PC-9 (cell line): ENCODE measurements at regions not wholly inside any gene's neighbourhood (a gene's known extent, or its start where the extent isn't known, plus 50 kb on each side); places are given as distances from the start of the nearest gene placed in this dataset.

Experiments
- BruUV-seq: library from RNA; stranded (reverse); fragments of 400-500 nt; replicated peaks from 2 replicates; lab custom pipeline; 2021; lab: Mats Ljungman, UMichigan
- CTCF ChIA-PET: fragments of 300-600 bp; sonication (Branson Sonifier 250); formaldehyde crosslinking; loops from one replicate; lab custom pipeline; 2022; ENCODE audit warnings: antibody characterized with exemption; lab: Charles Lee
- POLR2A ChIA-PET: fragments of 300-600 bp; sonication (Branson Sonifier 250); formaldehyde crosslinking; loops from one replicate; lab custom pipeline; 2022; ENCODE audit warnings: antibody characterized with exemption; ENCODE audit not compliant: unreplicated experiment; lab: Charles Lee
- DNase-seq, 2 experiments: peaks; one replicate each; pipeline versions ENCODE4 v3.0.0 to v3.0.0-alpha.2; 2015 to 2022; ENCODE audit warnings: mixed read lengths in 1 of 2
- H2AFZ ChIP-seq: fragments of 200-600 bp; sonication (generic); 2 replicates; pipeline ENCODE4 v1.8.1; 2017; ENCODE audit warnings: antibody characterized with exemption
- H3F3A ChIP-seq: fragments of 200-600 bp; sonication (generic); 2 replicates; pipeline ENCODE4 v1.8.1; 2017; ENCODE audit warnings: antibody characterized with exemption, mild to moderate bottlenecking, low read depth; ENCODE audit not compliant: insufficient read depth
- H3K27ac ChIP-seq: fragments of 200-600 bp; sonication (generic); 2 replicates; pipeline ENCODE4 v1.6.1; 2016; ENCODE audit warnings: mixed run types
- H3K27me3 ChIP-seq: fragments of 200-600 bp; sonication (generic); 2 replicates; pipeline ENCODE4 v1.6.1; 2016; ENCODE audit warnings: low read depth, mixed run types; ENCODE audit not compliant: insufficient read depth
- H3K36me3 ChIP-seq: fragments of 200-600 bp; sonication (generic); 2 replicates; pipeline ENCODE4 v1.6.1; 2016; ENCODE audit warnings: low read depth, mixed run types
- H3K4me1 ChIP-seq: fragments of 200-600 bp; sonication (generic); replicated peaks from 2 replicates; pipeline ENCODE4 v1.6.1; 2016; ENCODE audit warnings: mixed run types; ENCODE audit not compliant: insufficient read depth
- H3K4me2 ChIP-seq: fragments of 200-600 bp; sonication (generic); 2 replicates; pipeline ENCODE4 v1.6.1; 2017; ENCODE audit warnings: mixed run types
- H3K4me3 ChIP-seq: fragments of 200-600 bp; sonication (generic); 2 replicates; pipeline ENCODE4 v1.6.1; 2016; ENCODE audit warnings: mixed run types
- H3K79me2 ChIP-seq: fragments of 200-600 bp; sonication (generic); 2 replicates; pipeline ENCODE4 v1.6.1; 2017; ENCODE audit warnings: low read depth, mixed run types
- H3K9me2 ChIP-seq: fragments of 200-600 bp; sonication (generic); 2 replicates; pipeline ENCODE4 v1.8.1; 2017; ENCODE audit warnings: mild to moderate bottlenecking; ENCODE audit not compliant: insufficient read depth
- H3K9me3 ChIP-seq: fragments of 200-600 bp; sonication (generic); 2 replicates; pipeline ENCODE4 v1.8.1; 2016; ENCODE audit warnings: low read depth; ENCODE audit not compliant: insufficient read depth
- H4K20me1 ChIP-seq: fragments of 200-600 bp; sonication (generic); 2 replicates; pipeline ENCODE4 v1.8.1; 2017; ENCODE audit not compliant: insufficient read depth
- CTCF ChIP-seq: fragments of 200-600 bp; sonication (generic); conservative IDR thresholded peaks from 2 replicates; pipeline ENCODE4 v1.6.1; 2017; ENCODE audit warnings: mixed run types, antibody characterized with exemption, mild to moderate bottlenecking, moderate library complexity
- EZH2 ChIP-seq: fragments of 200-600 bp; sonication (generic); IDR thresholded peaks from 2 replicates; pipeline ENCODE4 v1.8.0; 2017; ENCODE audit warnings: antibody characterized with exemption, low read depth
- intact Hi-C: fragments of 100-400 bp; cut with micrococcal nuclease; formaldehyde crosslinking; loops from one replicate; pipeline ENCODE4 v1.10.0; 2022; ENCODE audit not compliant: unreplicated experiment

GRCh38 chr9:26399556-26399955, 493.0 kb downstream of the CAAP1 start:
- intact Hi-C loops, result no loop called here
- Histone ChIP-seq H3K79me2 (no peaks in the 10 kb centered on the region), H3K36me3 (no peaks in the 10 kb centered on the region), H4K20me1 (no peaks in the 10 kb centered on the region), H3K27ac (no peak overlapping the region), H3K9me3 (no peaks in the 10 kb centered on the region), H3F3A (no peaks in the 10 kb centered on the region), H3K27me3 (no peaks in the 10 kb centered on the region), H3K4me3 (no peak overlapping the region), H3K9me2 (no peaks in the 10 kb centered on the region), H2AFZ (no peak overlapping the region), H3K4me2 (no peak overlapping the region), H3K4me1 (no peaks in the 10 kb centered on the region)
- no TSS peak for BruUV-seq
- ChIA-PET CTCF (no interaction called here), POLR2A (no interaction called here)
- no peak for TF ChIP-seq CTCF
- TF ChIP-seq EZH2, result no peak
- DNase-seq, result no peak

DNA sequence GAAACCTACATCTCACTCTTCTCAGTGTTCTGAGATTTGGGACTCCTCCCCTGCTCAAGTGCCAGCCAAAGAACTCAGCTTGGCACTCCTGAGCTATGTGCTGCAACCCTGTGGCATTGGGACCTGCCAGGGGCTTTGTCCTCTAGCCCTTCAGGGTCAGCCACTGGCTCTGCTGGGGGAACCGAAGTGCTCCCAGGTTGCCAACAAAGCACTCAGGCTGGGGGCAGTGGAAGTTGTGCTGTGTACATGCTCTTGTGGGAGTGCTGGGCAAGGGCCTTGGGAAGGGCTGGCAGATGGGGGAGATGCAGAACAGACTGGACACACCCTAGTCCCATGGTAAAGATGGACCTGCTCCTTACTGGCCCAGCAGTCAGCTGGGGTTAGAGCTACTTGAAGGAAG, 498.6 kb downstream of the CAAP1 start:
- ChIA-PET POLR2A (no interaction called here), CTCF (no interaction called here)
- Histone ChIP-seq H3K4me2 (no peak overlapping the region), H3K9me3 (no peaks in the 10 kb centered on the region), H3K79me2 (no peaks in the 10 kb centered on the region), H3F3A (no peaks in the 10 kb centered on the region), H3K4me1 (no peaks in the 10 kb centered on the region), H3K27me3 (no peaks in the 10 kb centered on the region), H3K9me2 (no peaks in the 10 kb centered on the region), H3K27ac (no peak overlapping the region), H4K20me1 (no peaks in the 10 kb centered on the region), H3K4me3 (no peak overlapping the region), H2AFZ (no peak overlapping the region), H3K36me3 (no peaks in the 10 kb centered on the region)
- BruUV-seq, result no TSS peak
- no peak for DNase-seq
- TF ChIP-seq EZH2 (no peak), CTCF (no peak)
- intact Hi-C loops, result no loop called here

GRCh38 chr9:26392639-26393038, 500.0 kb downstream of the CAAP1 start:
- Histone ChIP-seq H3K27me3 (no peaks in the 10 kb centered on the region), H3K4me3 (no peak overlapping the region), H3K9me2 (no peaks in the 10 kb centered on the region), H3K9me3 (no peaks in the 10 kb centered on the region), H3K36me3 (no peaks in the 10 kb centered on the region), H3K4me1 (no peaks in the 10 kb centered on the region), H3K27ac (no peak overlapping the region), H2AFZ (no peak overlapping the region), H3F3A (no peaks in the 10 kb centered on the region), H3K4me2 (no peak overlapping the region), H4K20me1 (no peaks in the 10 kb centered on the region), H3K79me2 (no peaks in the 10 kb centered on the region)
- BruUV-seq, result no TSS peak
- intact Hi-C loops, result no loop called here
- ChIA-PET POLR2A (no interaction called here), CTCF (no interaction called here)
- TF ChIP-seq CTCF, result no peak
- TF ChIP-seq EZH2, result no peak
- no peak for DNase-seq
